ENCODE measurements at regions not wholly inside any gene's neighbourhood (a gene's known extent, or its start where the extent isn't known, plus 50 kb on each side); places are given as distances from the start of the nearest gene placed in this dataset.

DNA sequence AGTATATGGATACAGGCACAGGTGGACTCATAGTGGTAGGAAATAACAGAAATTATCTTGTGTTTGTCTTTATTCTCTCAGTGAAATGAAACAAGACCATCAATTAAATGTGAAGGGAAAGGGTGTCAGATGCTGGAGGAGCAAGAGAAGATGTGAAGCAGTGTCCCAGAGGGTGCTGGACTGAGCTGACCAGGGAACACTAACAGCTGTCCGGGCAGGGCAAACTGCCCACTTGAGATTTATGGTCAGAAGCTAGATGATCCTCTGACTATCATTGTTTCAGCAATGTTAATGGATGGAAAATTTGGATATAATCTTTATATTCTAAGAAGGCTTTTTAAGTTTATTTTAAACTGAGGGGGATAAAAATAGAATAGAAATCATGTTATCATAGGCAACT is 267.2 kb upstream of the SLC7A11 start:
- WGBS, 2 donors: 28 to 72% methylated on average over 1 of the region's 1 CpG
- intact Hi-C loops (cut with DNase I; ENCODE audit: low total_unique reads): no loop called here
- no peak for DNase-seq (ENCODE audit: low spot score in 2 of 2)
- no peak overlapping the region for H3K4me3 ChIP-seq (ENCODE audit: low read depth, poor library complexity, severe bottlenecking)
- no peak for TF ChIP-seq POLR2A (IDR thresholded peaks at IDR 0.05)
- TF ChIP-seq, protein P1, sequence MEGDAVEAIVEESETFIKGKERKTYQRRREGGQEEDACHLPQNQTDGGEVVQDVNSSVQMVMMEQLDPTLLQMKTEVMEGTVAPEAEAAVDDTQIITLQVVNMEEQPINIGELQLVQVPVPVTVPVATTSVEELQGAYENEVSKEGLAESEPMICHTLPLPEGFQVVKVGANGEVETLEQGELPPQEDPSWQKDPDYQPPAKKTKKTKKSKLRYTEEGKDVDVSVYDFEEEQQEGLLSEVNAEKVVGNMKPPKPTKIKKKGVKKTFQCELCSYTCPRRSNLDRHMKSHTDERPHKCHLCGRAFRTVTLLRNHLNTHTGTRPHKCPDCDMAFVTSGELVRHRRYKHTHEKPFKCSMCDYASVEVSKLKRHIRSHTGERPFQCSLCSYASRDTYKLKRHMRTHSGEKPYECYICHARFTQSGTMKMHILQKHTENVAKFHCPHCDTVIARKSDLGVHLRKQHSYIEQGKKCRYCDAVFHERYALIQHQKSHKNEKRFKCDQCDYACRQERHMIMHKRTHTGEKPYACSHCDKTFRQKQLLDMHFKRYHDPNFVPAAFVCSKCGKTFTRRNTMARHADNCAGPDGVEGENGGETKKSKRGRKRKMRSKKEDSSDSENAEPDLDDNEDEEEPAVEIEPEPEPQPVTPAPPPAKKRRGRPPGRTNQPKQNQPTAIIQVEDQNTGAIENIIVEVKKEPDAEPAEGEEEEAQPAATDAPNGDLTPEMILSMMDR (IDR thresholded peaks at IDR 0.05): no peak

DNA sequence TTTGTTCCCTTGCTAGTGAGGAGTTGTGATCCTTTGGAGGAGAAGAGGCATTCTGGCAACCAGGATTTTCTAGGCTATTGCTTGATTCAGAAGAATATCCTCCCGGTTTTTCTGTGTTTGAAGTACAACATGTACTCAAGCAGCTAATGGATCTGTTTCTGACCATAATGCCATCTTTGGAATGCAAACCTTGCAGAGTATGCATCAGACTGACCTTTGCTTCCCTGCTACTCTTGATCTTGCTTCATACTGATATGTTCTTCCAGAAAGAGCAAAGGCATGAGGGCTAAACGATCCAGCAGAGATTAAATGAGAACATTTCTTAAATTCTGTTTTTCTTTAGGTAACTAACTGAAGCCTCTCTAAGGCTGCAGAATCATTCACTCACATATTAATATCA is 265.4 kb upstream of the SLC7A11 start:
- no peak overlapping the region for H3K4me3 ChIP-seq (ENCODE audit: low read depth, poor library complexity, severe bottlenecking)
- intact Hi-C loops (cut with DNase I; ENCODE audit: low total_unique reads): no loop called here
- TF ChIP-seq, protein P1 (IDR thresholded peaks at IDR 0.05): no peak
- no peak for TF ChIP-seq POLR2A (IDR thresholded peaks at IDR 0.05)
- no peak for DNase-seq (ENCODE audit: low spot score in 2 of 2)
- 72 to 79% methylated on average over 2 of the region's 2 CpGs for WGBS, 2 donors

DNA sequence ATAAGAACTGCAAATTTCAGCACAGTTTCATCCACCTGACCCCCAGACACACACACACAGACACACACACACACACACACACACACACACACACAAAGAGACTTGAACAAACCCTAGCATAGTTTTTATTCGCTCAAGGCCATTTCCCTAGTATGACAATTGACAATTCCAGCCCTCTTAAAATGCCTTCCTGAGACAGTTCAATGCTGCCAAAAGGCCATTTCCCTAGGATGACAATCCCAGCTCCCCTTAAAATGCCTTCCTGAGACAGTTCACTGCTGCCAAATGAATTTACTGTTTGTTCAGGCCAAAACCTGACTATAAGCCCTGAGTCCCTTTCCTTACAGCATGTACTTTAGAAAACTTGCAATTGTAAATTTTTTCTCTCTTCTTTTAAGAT is 259.5 kb upstream of the SLC7A11 start:
- TF ChIP-seq POLR2A (IDR thresholded peaks at IDR 0.05): no peak
- TF ChIP-seq, protein P1 (IDR thresholded peaks at IDR 0.05): no peak
- H3K4me3 ChIP-seq (ENCODE audit: low read depth, poor library complexity, severe bottlenecking): no peak overlapping the region
- no peak for DNase-seq (ENCODE audit: low spot score in 2 of 2)
- 86 to 87% methylated on average over 1 of the region's 1 CpG for WGBS, 2 donors
- intact Hi-C loops (cut with DNase I; ENCODE audit: low total_unique reads): no loop called here

DNA sequence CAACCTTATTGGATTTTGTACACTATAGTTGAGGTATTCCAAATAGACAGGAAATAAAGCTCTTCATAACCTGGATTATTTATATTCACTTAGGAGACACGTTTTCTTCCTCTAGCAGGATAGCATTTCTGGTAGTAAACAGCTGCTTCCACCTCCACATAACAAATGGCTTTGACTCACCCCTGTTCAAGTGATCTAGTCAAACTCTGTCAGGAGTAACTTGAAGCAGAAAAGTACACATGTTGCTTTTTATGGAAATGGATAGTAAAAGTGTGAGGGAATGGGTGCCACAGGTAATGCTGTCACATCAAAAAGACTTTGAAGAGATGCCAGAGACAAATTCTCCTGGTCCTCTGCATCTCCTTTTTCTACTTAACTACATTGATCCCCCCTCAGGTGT is 258.7 kb upstream of the SLC7A11 start:
- intact Hi-C loops (cut with DNase I; ENCODE audit: low total_unique reads): no loop called here
- WGBS, 2 donors: 70 to 87% methylated on average over 1 of the region's 1 CpG
- TF ChIP-seq, protein P1 (IDR thresholded peaks at IDR 0.05): no peak
- TF ChIP-seq POLR2A (IDR thresholded peaks at IDR 0.05): no peak

DNA sequence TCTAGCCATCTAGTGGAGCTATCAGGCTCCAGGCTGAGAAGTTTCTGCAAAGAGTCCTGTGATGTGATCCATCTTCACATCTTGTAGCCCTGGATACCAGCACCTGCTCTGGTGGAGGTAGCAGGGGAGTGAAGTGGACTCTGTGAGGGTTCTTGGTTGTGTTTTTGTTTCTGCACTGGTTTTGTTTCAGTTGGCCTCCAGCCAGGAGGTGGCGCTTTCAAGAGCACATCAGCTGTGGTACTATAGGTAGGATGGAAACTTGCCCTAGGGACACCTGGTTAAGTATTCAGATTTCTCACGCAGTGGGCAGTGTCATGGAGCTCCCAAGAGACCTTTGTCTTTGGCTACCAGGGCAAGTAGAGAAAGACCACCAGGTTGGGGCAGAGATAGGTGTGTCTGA is 257.5 kb upstream of the SLC7A11 start:
- H3K4me3 ChIP-seq (ENCODE audit: low read depth, poor library complexity, severe bottlenecking): no peak overlapping the region
- DNase-seq (ENCODE audit: low spot score in 2 of 2): no peak
- intact Hi-C loops (cut with DNase I; ENCODE audit: low total_unique reads): no loop called here
- no peak for TF ChIP-seq POLR2A (IDR thresholded peaks at IDR 0.05)
- TF ChIP-seq, protein P1 (IDR thresholded peaks at IDR 0.05): no peak
- WGBS, 2 donors: 93 to 95% methylated on average over 2 of the region's 2 CpGs

More for the DNA sequence above, 258.7 kb upstream of the SLC7A11 start:
- no peak for DNase-seq (ENCODE audit: low spot score in 2 of 2)
- H3K4me3 ChIP-seq (ENCODE audit: low read depth, poor library complexity, severe bottlenecking): no peak overlapping the region

DNA sequence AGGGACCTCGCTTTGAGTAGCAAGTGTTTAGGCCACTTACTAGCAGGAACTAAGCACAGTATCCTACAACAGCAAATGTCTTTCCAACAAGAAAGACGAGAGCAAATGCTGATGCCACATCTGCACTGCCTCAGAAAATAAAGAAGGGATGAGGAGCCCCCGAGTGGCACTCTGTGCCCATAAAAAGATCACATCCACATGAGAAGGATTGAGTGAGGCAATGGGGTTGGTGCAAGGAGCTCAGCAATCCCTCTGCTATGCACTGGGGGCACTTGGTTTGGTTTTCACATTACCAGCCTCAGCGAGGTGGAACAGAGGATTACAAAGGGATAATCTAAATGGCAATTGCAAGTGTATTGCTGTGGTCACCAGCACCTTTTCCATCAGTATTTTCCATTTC is 252.8 kb upstream of the SLC7A11 start:
- no peak for TF ChIP-seq POLR2A (IDR thresholded peaks at IDR 0.05)
- TF ChIP-seq, protein P1 (IDR thresholded peaks at IDR 0.05): no peak
- intact Hi-C loops (cut with DNase I; ENCODE audit: low total_unique reads): no loop called here
- no peak overlapping the region for H3K4me3 ChIP-seq (ENCODE audit: low read depth, poor library complexity, severe bottlenecking)
- no peak for DNase-seq (ENCODE audit: low spot score in 2 of 2)
- WGBS, 2 donors: 48 to 67% methylated on average over 4 of the region's 4 CpGs

Data from lower leg skin (tissue), 4 donors.